GM21825 (cell line): ENCODE measurements at regions not wholly inside any gene's neighbourhood (a gene's known extent, or its start where the extent isn't known, plus 50 kb on each side); places are given as distances from the start of the nearest gene placed in this dataset.
A peak's percentile ranks its signal among the peaks of the same experiment; 100 is the strongest.

Experiments used
- ATAC-seq: cut with Tn5 transposase; IDR thresholded peaks from one replicate; pipeline ENCODE4 v1.9.1; 2021; ENCODE audit warnings: mild to moderate bottlenecking, moderate library complexity; ENCODE audit not compliant: unreplicated experiment

GRCh38 chr6:113610377-113610988 lies 246.7 kb upstream of the MARCKS start:
- ATAC-seq = no peak

- no peak for ATAC-seq
These were observed 240.4 kb upstream of the MARCKS start for GRCh38 chr6:113616701-113617274.

DNA sequence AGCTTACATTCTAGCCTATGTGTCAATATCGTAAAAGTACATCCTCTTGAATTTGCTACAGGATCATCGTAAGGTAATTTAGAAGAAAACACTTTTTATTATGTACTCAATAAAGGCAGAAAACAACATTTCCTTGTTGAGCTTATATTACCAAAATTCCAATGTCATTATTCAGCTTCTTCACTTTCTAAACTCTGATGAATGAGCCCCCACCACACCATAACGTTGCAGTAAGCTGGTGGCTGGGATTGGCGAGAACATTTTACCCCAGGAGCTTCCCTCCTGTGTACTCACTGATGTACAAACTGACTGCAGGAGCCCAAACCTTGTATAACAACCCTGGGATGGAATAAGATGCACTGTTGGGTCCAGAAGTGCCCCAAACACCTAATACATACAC lies 238.1 kb upstream of the MARCKS start:
- no peak for ATAC-seq

GRCh38 chr6:113620386-113620785 lies 236.8 kb upstream of the MARCKS start:
- no peak for ATAC-seq

DNA sequence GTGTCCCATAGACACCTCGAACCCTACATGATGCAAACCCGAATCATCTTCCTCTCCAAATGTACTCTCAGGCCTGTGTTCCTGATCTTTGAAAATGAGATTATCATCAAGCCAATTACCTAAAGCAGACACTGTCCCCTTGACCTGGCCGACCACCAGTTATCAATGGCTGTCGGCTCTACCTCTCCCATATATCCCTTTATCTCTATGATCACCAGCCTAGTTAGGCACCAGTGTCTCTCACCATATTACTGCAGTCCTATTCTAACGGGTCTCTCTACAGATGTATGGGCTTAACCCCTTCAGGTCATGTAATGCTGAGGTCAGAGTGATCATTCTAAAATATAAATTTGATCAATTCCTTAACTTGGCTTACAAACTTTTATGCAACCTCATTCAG lies 234.9 kb upstream of the MARCKS start:
- no peak for ATAC-seq

- ATAC-seq = no peak
These were observed 234.0 kb upstream of the MARCKS start for GRCh38 chr6:113623129-113623528.

DNA sequence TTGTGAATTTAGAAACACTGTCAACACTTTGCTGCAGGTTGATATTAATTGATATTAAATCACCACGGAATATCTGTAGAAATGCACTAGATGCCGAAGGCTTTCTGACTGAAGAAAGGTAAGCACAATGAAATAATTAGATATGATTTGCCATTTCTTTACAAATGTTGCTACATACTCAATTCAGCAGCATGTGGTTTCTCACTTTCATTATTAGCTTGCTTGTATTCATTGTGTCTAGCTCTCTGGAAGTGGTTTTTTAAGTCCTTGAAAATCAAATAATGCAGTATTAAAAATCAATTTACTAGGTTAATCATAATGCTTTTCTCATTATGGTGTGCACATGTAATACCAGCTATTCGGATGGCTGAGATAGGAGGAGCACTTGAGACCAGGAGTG lies 231.3 kb upstream of the MARCKS start:
- peak; percentile 28 for ATAC-seq

- peak; percentile 37 for ATAC-seq
These were observed 230.7 kb upstream of the MARCKS start for GRCh38 chr6:113626475-113626874.

GRCh38 chr6:113627480-113627879 lies 229.7 kb upstream of the MARCKS start:
- no peak for ATAC-seq

DNA sequence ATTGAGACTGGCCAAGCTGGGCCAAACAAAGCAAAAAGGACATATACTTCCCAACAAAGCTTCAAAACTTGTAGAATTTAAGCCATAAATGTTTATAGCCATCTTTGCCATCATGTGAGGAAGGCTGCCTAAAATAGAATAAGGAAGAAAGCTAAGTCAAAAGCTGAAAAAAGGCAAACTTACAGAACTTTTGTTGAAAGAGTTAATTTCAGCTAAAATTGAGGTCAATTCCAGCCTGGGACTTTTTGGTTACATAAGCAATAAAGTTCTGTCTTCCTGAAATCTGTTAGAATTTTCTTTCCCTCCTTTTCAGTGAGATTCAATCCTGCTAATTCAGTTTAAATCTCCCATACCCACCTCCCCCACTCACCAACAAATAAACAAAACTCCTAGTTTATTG lies 227.9 kb upstream of the MARCKS start:
- ATAC-seq = no peak

- ATAC-seq = no peak
These were observed 227.0 kb upstream of the MARCKS start for GRCh38 chr6:113629975-113630737.

- ATAC-seq = peak; percentile 49
These were observed 226.2 kb upstream of the MARCKS start for GRCh38 chr6:113630738-113631535.

GRCh38 chr6:113631666-113632065 lies 225.5 kb upstream of the MARCKS start:
- ATAC-seq = no peak

DNA sequence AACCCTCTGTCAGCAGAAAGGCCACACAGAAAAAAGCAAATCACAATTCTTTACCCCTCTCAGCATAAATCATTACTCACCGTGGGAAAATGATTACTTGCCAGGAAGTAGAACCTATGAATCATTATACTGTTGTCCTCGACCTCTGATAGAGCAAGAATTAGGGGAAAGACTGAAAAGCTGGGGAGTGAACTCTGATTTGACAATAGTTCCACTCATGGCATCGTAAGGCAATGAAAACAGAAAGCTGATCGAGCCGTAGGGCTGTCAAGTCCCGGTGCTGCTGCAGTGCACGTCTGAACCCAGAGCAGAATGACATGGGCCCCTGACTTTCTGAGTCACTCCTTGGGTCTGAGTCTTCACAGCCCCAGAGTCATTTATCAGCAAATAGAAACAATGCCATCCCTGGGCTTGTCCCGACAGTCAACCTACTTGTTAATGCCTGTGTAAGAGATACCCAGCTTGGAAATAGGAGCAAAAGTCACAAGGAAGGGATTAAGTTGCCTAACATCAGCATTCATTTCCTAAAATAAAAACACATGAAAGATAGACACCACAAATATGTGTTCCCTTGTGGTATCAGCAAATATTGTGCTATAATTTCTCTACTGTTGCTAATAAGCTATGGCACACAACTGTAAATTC lies 224.8 kb upstream of the MARCKS start:
- peak; percentile 32 for ATAC-seq

DNA sequence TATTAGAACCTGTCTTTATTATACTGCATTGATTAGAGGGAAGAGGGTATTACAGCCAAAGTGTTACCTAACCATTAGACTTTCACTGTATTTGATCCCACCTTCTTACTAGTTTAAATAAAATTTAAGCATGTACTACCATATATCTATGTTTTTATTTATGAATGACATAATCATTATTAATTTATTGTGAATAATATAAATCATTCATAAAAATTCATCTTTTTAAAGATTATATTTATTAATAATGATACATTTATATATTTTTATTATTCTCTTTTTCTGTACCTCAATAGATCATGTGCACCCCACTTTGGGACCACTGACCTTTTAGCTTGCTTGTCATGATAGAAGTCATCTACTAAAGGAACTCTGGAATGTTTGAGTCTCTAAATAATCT lies 223.5 kb upstream of the MARCKS start:
- no peak for ATAC-seq

GRCh38 chr6:113634352-113635163 lies 222.6 kb upstream of the MARCKS start:
- ATAC-seq = peak; percentile 22

DNA sequence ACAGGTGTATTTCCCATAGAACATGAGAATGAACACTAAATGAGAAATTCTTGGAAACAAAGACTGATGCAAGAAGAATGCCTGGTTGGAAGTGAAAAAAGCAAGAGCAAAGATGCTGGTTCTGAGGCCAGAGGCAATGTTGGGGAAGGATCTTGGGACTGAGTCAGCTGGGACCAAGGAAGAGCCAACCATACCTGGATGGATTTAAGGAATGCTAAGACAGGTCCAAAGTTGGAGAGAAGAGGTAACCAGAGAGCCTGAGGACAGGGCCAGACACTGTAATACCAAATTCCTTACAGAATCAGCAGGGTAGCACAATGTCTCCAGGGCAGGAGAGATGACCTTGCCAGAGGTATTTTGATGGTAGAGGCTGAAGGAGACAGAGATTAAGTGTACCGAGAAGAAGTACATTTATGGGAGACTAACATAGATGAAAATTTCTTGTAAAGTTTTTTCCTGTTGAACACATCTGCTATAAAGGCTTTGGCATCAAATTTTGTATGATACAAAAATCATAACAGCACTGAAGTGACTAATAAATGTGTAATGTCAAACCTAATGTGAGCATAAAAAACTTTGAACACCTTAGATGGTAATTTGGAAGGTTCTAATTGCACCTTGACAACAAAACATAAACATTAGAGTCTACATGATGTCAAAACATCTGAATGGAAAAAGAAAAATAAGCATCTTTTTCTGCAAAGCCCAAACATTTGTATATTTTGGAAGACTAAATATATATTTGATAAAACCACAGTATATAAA lies 221.7 kb upstream of the MARCKS start:
- ATAC-seq = no peak

DNA sequence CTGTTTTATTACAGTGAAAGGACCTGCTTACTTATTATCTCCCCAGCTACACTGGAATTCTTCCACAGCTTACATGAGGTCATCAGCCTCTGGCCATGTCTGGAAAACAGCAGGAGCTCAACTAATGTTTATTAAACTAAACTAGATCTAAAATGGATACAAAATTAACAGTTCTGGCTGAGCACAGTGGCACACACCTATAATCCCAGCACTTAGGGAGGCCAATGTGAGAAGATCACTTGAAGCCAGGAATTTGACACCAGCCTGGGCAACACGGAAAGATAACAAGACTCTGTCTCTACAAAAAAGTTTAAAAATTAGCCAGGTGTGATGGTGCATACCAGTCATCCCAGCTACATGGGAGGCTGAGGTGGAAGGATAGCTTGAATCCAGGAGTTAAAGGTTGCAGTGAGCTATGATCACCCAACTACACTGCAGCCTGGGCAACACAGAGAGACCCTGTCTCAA lies 220.8 kb upstream of the MARCKS start:
- no peak for ATAC-seq

DNA sequence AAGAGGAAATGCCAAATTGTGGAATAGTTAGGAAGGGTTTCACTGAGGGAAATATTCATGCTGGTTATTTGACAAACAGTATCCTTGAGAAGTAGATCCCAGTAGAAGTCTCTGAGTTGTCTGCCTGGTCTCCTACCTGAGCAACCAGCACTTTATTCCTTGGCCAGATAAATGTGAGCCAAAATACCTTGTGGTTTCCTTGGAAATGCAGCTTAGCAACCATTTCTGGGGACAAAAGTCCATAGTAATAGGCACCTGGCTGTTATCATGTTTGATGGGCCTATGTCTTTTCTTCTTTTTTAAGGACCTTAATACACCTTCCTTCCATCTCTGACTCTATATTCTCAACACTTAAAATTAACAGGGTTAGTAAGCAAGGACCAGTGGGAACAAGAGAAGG lies 217.1 kb upstream of the MARCKS start:
- ATAC-seq = no peak
